OCI-LY3 (cell line): ENCODE measurements at regions not wholly inside any gene's neighbourhood (a gene's known extent, or its start where the extent isn't known, plus 50 kb on each side); places are given as distances from the start of the nearest gene placed in this dataset.

ENCODE experiments used
- H2AFZ ChIP-seq: fragments of 200-600, 300-600 bp; shearing (Covaris generic); 2 replicates; pipeline ENCODE4 v1.6.0; 2014; ENCODE audit warnings: antibody characterized with exemption, low read depth, low read length
- H3K27ac ChIP-seq: fragments of 200-600, 300-600 bp; sonication (generic); 2 replicates; pipeline ENCODE4 v1.5.1; 2014; ENCODE audit warnings: mild to moderate bottlenecking, low read length, moderate library complexity, mixed read lengths
- H3K27me3 ChIP-seq: fragments of 200-600, 300-600 bp; sonication (generic); 2 replicates; pipeline ENCODE4 v1.6.1; 2014; ENCODE audit warnings: low read depth, low read length, mixed read lengths
- H3K36me3 ChIP-seq: fragments of 200-600, 300-600 bp; sonication (generic); replicated peaks from 2 replicates; pipeline ENCODE3; 2014; ENCODE audit warnings: low read depth, low read length, mixed read lengths
- H3K4me1 ChIP-seq: fragments of 300-600, 200-600 bp; sonication (generic); 2 replicates; pipeline ENCODE4 v1.6.1; 2014; ENCODE audit warnings: low read length, mixed read lengths
- H3K4me2 ChIP-seq: fragments of 200-600, 300-600 bp; sonication (generic); 2 replicates; pipeline ENCODE4 v1.6.1; 2014; ENCODE audit warnings: low read length, mixed read lengths
- H3K4me3 ChIP-seq: fragments of 300-600, 200-600 bp; sonication (generic); 2 replicates; pipeline ENCODE4 v1.5.1; 2014; ENCODE audit warnings: antibody characterized with exemption, mild to moderate bottlenecking, low read length, moderate library complexity
- H3K79me2 ChIP-seq: fragments of 300-600, 200-600 bp; shearing (Covaris generic); 2 replicates; pipeline ENCODE4 v1.6.1; 2014; ENCODE audit warnings: mild to moderate bottlenecking, low read length, mixed read lengths
- H3K9ac ChIP-seq: fragments of 300-600, 200-600 bp; shearing (Covaris generic); 2 replicates; pipeline ENCODE4 v1.6.0; 2014; ENCODE audit warnings: mild to moderate bottlenecking, low read length, moderate library complexity
- H3K9me3 ChIP-seq: fragments of 200-600, 300-600 bp; shearing (Covaris generic); 2 replicates; pipeline ENCODE4 v1.6.1; 2014; ENCODE audit warnings: low read length, mixed read lengths; ENCODE audit not compliant: insufficient read depth
- H4K20me1 ChIP-seq: fragments of 200-600, 300-600 bp; sonication (generic); 2 replicates; pipeline ENCODE4 v1.6.1; 2016; ENCODE audit warnings: low read length, mixed read lengths; ENCODE audit not compliant: insufficient read depth
- CTCF ChIP-seq: fragments of 200-600, 300-600 bp; sonication (generic); IDR thresholded peaks from 2 replicates; pipeline ENCODE4 v1.5.1; 2014; ENCODE audit warnings: antibody characterized with exemption, low read length, low read depth
- EZH2phosphoT487 ChIP-seq: fragments of 200-600 bp; shearing (Covaris generic); IDR thresholded peaks from 2 replicates; pipeline ENCODE4 v1.6.1; 2018; ENCODE audit warnings: antibody characterized with exemption, mixed run types, low read depth

- H3K4me2 ChIP-seq = no peak overlapping the region
- no peaks in the 10 kb centered on the region for H3K36me3 ChIP-seq
- H3K9ac ChIP-seq = no peak overlapping the region
- no peak for TF ChIP-seq EZH2phosphoT487
- no peak for TF ChIP-seq CTCF
- no peak overlapping the region for H3K27ac ChIP-seq
- H3K27me3 ChIP-seq = no peaks in the 10 kb centered on the region
- H3K4me3 ChIP-seq = no peak overlapping the region
- 0 out of 2 replicates have a peak, but pooled peaks cover 3% of the 10 kb centered on the region for H3K4me1 ChIP-seq
- no peak overlapping the region for H2AFZ ChIP-seq
- no peaks in the 10 kb centered on the region for H3K79me2 ChIP-seq
- no peaks in the 10 kb centered on the region for H3K9me3 ChIP-seq
- H4K20me1 ChIP-seq = no peaks in the 10 kb centered on the region
Measured at GRCh38 chr4:156190615-156191014, 236.9 kb upstream of the CTSO start.

- TF ChIP-seq CTCF (no peak), EZH2phosphoT487 (no peak)
- no peak overlapping the region for H3K27ac ChIP-seq
- H3K4me1 ChIP-seq = no peaks in the 10 kb centered on the region
- no peaks in the 10 kb centered on the region for H3K9me3 ChIP-seq
- no peak overlapping the region for H3K9ac ChIP-seq
- no peaks in the 10 kb centered on the region for H3K79me2 ChIP-seq
- H3K4me2 ChIP-seq = no peak overlapping the region
- no peaks in the 10 kb centered on the region for H3K27me3 ChIP-seq
- no peak overlapping the region for H2AFZ ChIP-seq
- H3K36me3 ChIP-seq = no peaks in the 10 kb centered on the region
- H3K4me3 ChIP-seq = no peak overlapping the region
- H4K20me1 ChIP-seq = no peaks in the 10 kb centered on the region
Measured at GRCh38 chr4:156188596-156188995, 234.9 kb upstream of the CTSO start.

GRCh38 chr4:156186111-156186510 is 232.4 kb upstream of the CTSO start:
- no peak for TF ChIP-seq CTCF
- TF ChIP-seq EZH2phosphoT487 = no peak
- Histone ChIP-seq H3K36me3 (no peaks in the 10 kb centered on the region), H3K79me2 (no peaks in the 10 kb centered on the region), H3K9ac (no peak overlapping the region), H4K20me1 (no peaks in the 10 kb centered on the region), H3K4me1 (no peaks in the 10 kb centered on the region), H3K4me3 (no peak overlapping the region), H3K4me2 (no peak overlapping the region), H2AFZ (no peak overlapping the region), H3K9me3 (no peaks in the 10 kb centered on the region), H3K27me3 (no peaks in the 10 kb centered on the region), H3K27ac (no peak overlapping the region)

GRCh38 chr4:156185514-156186055 is 231.9 kb upstream of the CTSO start:
- no peak for TF ChIP-seq EZH2phosphoT487
- no peak for TF ChIP-seq CTCF
- no peaks in the 10 kb centered on the region for H3K27me3 ChIP-seq
- no peak overlapping the region for H3K4me3 ChIP-seq
- no peaks in the 10 kb centered on the region for H3K79me2 ChIP-seq
- H4K20me1 ChIP-seq = no peaks in the 10 kb centered on the region
- no peaks in the 10 kb centered on the region for H3K9me3 ChIP-seq
- H3K27ac ChIP-seq = no peak overlapping the region
- no peak overlapping the region for H2AFZ ChIP-seq
- no peak overlapping the region for H3K4me2 ChIP-seq
- H3K36me3 ChIP-seq = no peaks in the 10 kb centered on the region
- H3K9ac ChIP-seq = no peak overlapping the region
- no peaks in the 10 kb centered on the region for H3K4me1 ChIP-seq
